HuH-7.5 (cell line): ENCODE measurements at regions not wholly inside any gene's neighbourhood (a gene's known extent, or its start where the extent isn't known, plus 50 kb on each side); places are given as distances from the start of the nearest gene placed in this dataset.
"Not testable (repeated sequence)": the region's sequence is repeated elsewhere in the genome, so short reads cannot be mapped to it uniquely, and the experiment has no call there.

Experiments
- DNase-seq: peaks from one replicate; pipeline ENCODE4 v3.0.0; 2011; ENCODE audit warnings: low spot score

- no peak for DNase-seq
These were observed 51.8 kb upstream of the PMAIP1 start for GRCh38 chr18:59848002-59848401.

GRCh38 chr18:59847491-59847846, 52.3 kb upstream of the PMAIP1 start:
- DNase-seq = not testable (repeated sequence)

- DNase-seq = no peak
These were observed 52.8 kb upstream of the PMAIP1 start for GRCh38 chr18:59846814-59847490.

- no peak for DNase-seq
These were observed 56.8 kb upstream of the PMAIP1 start for GRCh38 chr18:59842947-59843346.

- no peak for DNase-seq
These were observed 59.7 kb upstream of the PMAIP1 start for GRCh38 chr18:59839931-59840685.

- DNase-seq = no peak
These were observed 60.5 kb upstream of the PMAIP1 start for GRCh38 chr18:59839246-59839645.

GRCh38 chr18:59837586-59837985, 62.2 kb upstream of the PMAIP1 start:
- peak; percentile 15 for DNase-seq

GRCh38 chr18:59835605-59836379, 64.0 kb upstream of the PMAIP1 start:
- DNase-seq = no peak

GRCh38 chr18:59834267-59834666, 65.5 kb upstream of the PMAIP1 start:
- DNase-seq = no peak

- no peak for DNase-seq
These were observed 66.0 kb upstream of the PMAIP1 start for GRCh38 chr18:59833785-59834184.

- no peak for DNase-seq
These were observed 76.1 kb upstream of the PMAIP1 start for GRCh38 chr18:59823596-59824195.

GRCh38 chr18:59822612-59823550, 76.9 kb upstream of the PMAIP1 start:
- DNase-seq = no peak

GRCh38 chr18:59821983-59822382, 77.8 kb upstream of the PMAIP1 start:
- DNase-seq = no peak

GRCh38 chr18:59820663-59821062, 79.1 kb upstream of the PMAIP1 start:
- DNase-seq = no peak

GRCh38 chr18:59818769-59819168, 81.0 kb upstream of the PMAIP1 start:
- no peak for DNase-seq

- DNase-seq = no peak
These were observed 84.9 kb upstream of the PMAIP1 start for GRCh38 chr18:59814891-59815290.

- DNase-seq = no peak
These were observed 85.9 kb upstream of the PMAIP1 start for GRCh38 chr18:59813942-59814341.

GRCh38 chr18:59810735-59811520, 88.9 kb upstream of the PMAIP1 start:
- DNase-seq = no peak

GRCh38 chr18:59810183-59810582, 89.6 kb upstream of the PMAIP1 start:
- no peak for DNase-seq

- DNase-seq = no peak
These were observed 97.8 kb upstream of the PMAIP1 start for GRCh38 chr18:59802031-59802430.

GRCh38 chr18:59801576-59801975, 98.2 kb upstream of the PMAIP1 start:
- no peak for DNase-seq
